Stimulated activated CD4-positive, alpha-beta T cell treated with anti-CD3 and anti-CD28 coated beads, Interleukin-2, amount 100 ng/mL, for 48 hours (primary cell): ENCODE measurements at regions not wholly inside any gene's neighbourhood (a gene's known extent, or its start where the extent isn't known, plus 50 kb on each side); places are given as distances from the start of the nearest gene placed in this dataset.

Experiments used
- DNase-seq, 2 donors: peaks; one replicate each; pipeline ENCODE4 v3.0.0-alpha.2; 2020

DNA sequence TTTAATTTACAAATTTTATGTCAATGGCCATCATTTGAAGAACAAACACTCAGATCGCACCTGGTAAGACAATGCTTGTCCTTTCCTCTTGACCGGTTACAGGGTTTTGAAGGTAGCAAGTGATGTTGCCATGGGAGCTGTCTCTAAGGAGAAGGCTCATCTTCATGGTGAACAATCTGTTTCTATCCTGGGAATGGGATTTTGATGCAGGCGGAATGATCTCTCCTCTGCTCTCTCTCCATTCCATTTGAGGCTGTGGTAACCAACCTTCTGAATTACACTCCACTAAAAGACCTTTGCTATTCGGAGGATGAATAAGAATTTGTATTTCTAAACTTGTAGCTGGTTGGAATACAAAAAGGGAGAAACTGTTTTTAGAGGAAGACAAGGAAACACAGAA is 57.9 kb upstream of the SLC5A9 start:
- DNase-seq, result no peak

DNA sequence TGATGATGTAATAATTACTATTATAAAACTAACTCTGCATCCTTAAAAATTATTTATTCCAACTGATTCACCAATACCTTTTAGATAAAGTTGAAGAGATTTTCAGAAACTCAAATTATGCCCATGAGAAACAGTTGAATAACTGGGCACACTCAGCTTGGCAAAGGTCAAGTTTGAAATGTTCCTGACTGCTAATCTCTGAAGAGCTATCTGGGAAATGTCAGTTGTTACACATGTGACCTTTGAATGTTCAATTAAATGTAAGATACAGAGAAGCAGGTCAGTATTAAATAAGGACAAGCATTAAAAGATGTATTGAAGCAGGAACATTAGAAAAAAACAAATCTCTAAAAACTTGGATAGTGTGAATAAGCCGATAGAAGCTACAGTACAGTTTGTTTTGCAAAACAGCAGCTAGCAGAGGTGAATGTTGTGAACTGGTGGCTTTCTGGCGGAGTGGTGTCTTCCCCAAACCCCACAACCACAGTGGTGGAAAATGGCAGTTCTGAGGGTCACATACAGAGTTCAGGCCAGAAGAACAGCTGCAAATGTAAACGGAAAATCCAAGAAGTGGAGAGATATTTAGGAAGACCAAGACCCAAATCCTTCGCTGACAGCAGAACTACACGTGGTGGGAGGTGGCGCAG is 61.9 kb upstream of the SLC5A9 start:
- no peak for DNase-seq

DNA sequence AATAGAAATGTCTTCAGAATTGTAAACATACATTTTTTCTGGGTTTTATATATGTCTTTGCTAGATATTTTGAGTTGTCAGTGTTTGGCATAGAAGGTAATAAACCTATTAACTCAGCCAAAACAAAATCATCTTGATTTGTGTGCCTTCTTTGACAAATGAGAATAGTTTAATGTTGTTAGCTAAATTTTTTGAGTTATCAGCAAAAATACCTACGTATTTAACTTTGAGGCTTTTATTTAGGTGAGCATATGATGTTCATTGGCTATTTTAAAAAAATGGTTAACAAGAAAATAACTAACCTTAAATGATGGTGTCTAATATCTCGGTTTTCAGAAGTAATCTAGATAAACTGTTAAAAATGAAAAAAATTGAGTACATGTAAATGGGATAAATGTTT is 83.2 kb upstream of the SLC5A9 start:
- DNase-seq, result no peak

DNA sequence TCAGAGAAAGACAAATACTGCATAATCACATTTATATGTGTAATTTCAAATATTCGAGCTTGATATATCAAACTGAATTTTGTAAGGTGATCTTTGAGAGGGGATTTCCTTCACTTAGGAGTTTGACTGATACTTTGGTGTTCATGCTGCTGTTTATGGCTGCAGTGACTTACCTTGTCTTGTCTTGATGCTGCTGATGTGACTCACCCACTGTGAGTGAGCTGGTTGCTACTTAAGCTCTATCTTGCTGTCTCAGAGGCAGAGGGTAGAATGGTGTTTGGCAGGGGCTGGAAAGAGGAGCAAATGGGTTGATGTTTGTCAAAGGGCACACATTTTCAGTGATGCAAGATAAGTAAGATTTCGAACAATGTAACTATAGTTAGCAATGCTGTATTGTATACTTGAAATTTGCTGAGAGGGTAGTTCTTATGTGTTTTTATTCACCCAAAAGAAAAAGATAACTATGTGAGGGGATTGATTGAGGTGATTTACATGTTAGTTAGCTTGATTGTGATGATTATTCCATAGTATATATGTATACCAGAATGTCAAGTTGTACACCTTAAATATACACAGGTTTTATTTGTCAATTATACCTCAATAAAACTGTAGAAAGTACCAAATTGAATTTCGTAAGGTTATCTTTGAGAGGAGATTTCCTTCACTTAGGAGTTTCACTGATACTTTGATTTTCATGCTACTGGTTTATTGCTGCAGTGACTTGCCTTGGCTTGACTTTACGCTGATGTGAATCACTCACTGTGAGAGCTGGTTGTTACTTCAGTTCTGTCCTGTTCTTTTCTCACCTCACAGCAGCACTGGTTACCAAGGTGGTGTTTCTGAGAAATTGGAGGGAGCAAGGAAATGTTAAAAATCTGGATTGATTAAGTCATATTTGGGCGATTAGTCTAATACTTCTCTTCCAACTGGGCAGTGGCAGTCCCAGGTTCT is 94.5 kb upstream of the SLC5A9 start:
- DNase-seq, result no peak

DNA sequence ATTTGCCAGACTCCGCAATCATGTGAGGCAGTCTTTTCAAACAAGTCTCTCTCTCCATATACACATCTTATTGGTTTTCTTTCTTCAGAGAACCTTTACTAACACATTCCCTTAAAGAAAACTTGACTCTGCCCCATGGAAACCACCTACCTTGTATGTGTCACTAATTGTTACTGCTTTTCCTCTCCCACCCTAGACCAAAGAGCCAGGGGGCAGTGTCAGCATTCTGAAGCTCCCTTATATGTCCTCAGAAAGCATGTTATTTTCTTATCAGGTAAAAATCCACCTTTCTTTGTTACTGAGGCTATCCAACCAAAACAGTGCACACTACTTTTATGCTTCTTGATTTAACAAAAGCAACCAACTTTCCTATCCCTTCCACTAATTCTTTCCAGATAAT is 98.9 kb upstream of the SLC5A9 start:
- no peak for DNase-seq

DNA sequence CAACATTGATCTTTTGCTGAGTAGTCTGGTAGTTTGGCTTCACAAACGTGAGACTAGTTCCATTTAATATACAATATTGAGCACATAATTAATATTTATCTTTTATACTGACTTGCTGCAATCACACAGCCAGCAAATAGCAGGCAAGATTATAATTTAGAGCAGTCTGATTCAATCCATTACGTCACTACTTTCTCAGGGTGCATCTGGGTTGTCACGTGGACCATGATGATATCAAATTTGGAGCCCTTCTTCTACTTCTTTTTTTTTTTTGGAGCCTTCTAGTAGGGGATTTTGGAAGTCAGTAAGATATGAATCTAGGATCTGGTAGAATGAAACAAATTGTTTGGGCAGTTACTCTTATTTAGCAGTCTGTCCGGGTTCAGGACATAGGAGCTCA is 100.6 kb upstream of the SLC5A9 start:
- no peak for DNase-seq

DNA sequence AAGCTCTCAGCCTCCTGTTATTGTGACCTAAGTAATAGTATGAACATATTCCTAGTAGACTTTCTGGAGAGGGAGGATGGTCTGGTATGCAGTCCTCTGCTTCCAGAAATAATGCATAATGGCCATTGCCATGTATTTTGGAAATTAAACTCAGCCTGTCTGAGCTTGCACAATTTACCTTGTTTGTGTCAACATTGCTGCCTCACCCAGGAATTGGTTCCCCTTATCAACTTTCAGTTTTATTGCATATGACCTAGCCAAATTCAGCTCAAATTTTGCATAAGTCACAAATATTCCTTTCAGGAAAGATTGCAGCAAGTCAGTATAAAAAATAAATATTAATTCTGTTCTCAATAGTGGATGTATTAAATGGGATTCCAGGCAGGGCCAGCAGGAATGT is 101.9 kb upstream of the SLC5A9 start:
- DNase-seq, result no peak

DNA sequence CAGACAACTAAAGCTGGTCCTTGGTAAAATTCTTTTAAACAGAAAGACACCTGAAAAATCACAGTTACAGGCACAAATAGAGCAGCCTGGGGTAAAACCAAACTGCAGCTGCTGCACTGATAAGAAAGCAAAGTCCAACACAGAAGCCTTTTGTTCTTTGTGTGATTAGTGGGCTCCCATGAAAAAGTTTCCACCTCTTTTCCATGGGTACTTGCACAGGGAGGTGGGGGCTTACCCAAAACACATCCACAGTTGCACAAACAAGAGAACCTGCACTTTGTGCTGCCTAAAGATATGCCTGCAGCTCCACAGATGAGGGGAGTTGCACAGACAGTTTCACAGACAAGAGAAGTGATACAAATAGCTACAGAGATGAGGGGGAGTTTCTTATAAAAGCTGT is 106.7 kb upstream of the SLC5A9 start:
- DNase-seq, result no peak

DNA sequence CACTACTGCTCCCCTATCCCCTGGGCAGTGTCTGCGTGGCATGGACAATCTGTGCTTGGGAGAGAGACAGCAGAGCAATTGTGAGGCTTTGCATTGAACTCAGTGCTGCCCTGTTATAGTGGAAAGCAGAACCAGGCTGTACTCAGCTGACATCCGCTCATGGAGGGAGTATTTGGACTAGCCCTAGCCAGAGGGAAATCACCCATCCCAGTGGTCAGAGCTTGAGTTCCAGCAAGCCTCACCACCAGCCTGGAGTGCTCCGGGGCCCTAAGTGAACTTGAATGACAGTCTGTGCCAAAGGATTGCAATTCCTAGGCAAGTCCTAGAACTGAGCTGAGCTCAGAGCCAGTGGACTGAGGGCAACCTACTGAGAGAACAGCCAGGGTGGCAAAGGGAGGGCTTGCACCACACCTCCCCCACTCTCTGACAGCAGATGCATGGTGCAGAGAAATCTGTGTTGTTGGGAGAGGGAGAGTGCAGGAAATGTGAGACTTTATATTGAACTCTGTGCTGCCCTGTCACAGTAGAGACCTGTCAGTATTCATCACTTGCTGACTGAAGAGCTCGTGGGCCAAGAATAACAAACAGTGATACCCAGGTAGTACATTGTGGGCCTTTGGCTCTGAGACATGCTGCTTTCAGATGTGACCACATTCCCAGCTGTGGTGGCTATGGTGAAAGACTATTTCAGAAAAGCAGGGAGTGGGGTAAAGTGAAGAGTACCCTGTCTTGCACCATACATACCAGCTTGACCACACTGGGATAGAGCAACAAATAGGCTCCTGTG is 107.7 kb upstream of the SLC5A9 start:
- no peak for DNase-seq

DNA sequence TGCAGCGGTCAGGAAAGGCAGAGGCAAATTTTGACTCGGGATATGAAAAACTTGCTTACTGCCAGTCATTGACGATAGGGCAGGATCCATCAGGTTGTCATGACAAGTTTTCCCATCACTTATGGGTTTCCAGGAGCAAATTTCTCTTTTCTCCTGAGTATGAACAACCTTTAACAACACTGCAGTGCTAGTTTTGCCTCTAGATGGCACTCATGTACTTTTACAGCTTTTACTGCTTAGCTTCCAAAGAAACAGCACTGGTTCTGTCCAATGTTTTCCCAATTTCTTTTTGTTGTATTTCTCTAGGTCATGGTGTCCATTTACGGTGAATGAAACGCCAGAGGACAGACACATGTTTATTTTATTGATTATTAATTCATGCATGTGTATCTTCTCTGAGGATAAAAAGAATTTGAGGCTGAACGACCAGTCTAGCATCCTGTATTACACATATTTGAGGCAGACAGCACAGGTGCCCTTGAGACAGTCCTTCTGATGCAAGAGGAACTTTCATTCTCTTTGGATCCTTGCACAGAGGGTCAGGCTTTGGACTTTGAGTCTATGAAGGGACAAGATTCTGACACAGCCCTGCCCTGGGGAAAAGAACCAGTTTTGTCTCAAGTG is 112.3 kb upstream of the TRABD2B start:
- DNase-seq, result peak in 1 of 2 donors; percentile 1

DNA sequence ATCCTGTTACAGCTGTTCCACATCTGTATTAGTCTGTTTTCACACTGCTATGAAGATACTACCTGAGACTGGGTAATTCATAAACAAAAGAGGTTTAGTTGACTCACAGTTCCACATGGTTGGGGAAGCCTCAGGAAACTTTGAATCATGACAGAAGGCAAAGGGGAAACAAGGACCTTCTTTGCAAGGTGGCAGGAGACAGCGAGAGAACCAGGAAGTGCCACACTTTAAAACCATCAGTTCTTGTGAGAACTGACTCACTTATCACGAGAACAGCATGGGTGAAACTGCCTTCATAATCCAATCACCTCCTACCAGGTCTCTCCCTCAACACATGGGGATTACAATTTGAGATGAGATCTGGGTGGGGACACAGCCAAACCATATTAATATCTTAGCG is 110.3 kb upstream of the TRABD2B start:
- DNase-seq, result no peak

DNA sequence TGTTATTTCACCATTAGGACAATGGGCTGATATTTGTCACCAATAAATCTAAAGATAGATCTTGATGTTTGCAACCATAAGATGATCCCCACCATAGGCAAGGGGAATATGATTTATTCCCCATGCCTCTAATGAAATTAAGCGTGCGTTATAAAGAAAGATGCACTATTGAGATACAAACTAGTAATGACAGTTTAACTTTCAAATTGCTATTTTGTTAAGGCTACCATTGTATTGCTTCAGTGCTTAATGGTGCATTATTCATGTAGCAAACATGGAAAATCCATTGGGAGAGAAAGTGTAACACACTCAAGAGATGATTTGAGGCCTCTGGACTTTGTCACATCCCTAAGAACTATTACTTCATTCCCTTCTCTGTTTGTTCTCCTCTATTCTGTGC is 108.9 kb upstream of the TRABD2B start:
- no peak for DNase-seq

DNA sequence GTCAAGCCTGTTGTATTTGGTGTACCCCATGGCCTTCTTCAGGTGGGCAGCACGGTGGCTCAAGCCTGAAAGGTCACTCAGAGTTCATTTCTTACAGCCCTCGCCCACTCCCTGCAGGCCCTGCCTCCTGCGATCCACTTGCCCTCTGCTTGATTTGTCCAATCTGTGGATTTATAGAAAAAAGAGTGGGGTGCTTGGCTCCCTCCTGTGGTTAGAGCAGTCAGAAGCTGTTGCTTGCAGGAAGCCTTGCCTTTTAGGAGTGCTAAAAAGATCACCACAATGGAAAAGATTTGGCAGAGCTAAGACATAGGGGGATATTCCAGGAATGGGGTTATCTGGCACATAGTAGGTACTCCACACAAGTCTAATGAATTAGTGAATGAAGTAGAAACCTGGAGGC is 108.0 kb upstream of the TRABD2B start:
- no peak for DNase-seq

DNA sequence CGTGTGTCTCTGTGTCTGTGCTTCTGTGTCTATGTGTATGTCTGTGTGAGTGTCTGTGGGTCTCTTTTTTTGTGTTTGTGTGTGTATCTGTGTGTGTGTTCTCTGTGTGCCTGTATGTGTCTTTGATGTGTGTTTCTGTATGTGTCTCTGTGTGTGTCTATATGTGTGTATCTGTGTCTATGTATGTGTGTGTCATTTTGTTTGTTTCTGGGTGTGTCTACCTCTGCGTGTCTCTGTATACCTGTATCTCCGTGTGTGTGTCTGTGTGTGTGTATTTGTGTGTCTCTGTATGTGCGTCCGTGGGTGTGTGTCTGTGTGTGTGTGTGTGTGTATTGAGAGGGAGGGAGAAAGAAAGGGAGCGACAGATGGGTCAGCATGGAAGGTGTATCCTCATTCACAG is 106.3 kb upstream of the TRABD2B start:
- DNase-seq, result no peak

DNA sequence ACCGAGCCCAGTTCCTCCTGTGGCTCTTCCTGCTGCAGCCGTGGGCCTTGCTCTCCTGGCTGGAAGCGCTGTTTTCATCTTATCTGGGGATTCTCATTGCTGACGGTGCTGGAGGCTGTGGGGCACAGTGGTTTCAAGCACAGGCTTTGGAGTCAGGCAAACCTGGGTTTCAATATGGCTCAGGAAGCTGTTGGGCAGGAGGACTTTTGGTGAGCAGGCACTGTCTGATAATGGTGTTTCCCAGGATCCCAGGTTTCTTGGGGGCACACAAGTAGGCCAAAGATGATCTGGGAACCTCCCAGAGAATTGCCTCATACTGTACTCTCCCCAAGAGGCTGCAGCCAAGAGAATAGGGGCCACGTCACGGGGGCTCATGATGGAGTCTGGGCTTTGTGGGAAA is 105.6 kb upstream of the TRABD2B start:
- no peak for DNase-seq

DNA sequence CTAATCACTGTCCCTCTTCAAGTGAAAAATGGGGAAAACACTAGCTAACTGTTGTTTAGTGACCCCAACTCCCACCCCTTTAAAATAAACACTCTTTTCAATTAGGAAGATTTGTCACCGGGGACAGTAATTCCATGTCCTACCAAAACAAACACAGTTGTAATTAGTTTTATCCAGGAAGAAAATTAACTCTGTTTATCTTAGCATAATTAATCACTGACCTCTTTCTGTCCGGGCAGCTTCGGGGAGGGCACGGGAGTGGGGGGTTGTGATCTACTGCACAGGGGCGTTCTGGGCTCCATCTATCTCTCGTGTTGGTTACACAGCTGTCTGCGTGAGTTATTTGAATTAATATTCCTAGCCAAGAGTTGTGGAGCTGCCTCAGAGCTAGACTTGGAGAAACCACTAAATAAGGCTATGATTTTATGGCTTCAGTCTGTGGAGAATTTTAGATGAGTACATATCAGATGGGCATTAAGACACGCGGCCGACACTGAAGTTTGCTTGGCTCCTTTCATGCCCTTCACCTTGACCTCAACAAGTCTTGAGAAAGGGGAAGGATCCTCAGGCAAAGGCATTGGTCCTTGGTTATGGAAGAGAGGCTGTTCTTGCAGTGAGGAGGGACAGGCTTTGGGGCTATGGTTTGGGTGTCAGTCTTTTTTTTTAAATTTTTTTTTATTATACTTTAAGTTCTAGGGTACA is 102.0 kb upstream of the TRABD2B start:
- no peak for DNase-seq

DNA sequence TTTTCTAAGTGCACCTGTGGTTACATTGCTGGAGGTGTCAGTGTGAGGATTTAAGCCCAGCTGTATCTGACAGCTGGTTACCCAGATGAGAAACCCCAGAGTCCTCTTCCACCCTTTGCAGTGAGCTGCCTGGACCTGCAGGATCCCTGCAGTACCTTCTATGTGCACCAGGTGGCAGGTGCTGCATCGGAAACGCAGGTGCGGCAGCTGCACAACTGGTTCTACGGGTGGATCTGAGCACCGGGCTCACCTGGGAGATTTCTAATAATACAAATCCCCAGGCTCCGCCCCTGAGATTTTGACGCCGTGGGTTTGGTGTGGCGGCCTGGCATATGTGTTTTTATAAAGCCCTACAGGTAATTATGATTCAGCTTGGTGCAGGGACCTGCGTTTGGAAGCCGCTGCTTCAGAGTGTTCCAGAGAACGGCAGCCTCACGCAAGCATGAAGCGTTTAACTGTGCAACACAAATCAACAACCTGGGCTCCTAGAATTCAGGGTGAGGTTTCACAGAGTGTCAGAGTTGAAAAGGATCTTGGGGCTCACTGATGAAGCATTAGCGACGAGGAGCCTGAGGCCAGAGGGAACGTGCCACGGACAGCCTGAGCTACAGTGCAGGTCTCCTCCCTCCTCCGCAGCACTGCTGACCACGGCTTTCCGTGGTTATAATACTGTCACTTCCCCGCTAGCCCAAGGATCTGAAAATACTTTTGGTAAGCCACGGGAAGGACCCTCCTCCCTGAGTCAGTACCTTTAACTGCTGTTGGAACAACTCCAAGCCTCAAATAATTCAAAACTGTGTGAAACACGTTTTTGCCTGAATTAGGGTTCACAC is 96.7 kb upstream of the TRABD2B start:
- peak; percentile 65 to 73 for DNase-seq

DNA sequence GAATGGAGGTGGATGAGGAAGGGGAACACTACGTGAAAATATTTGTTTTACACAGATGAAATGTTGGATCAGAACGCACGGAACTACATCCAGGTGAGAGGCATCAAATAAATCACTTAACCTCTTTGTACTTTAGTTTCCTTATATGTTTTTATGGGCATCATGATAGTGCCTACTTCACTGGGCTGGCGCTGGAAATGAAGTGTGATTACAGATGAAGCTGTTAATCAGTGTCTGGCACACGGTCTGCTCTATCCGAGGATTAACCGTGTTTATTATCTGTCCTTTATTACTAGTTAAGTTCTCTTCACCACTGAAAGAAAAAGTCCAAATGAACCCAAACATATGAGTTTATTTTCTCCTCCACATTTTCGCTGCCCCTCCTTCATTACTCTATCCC is 96.0 kb upstream of the TRABD2B start:
- no peak for DNase-seq

DNA sequence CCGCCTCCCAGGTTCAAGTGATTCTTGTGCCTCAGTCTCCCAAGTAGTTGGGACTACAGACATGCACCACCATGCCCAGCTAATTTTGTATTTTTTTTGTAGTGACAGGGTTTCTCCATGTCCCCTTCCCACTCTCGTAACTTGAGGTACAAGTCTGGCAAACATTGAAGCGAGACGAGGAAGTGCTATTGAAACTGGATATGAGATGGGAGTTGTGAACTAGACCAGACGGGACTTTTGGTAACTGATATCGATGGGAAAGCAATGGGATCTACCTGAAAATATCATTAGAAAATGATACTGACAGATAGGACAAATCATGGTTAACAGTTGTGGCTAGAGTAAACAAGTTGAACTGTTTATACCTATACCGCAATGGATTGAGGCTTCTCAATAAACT is 95.2 kb upstream of the TRABD2B start:
- DNase-seq, result no peak

DNA sequence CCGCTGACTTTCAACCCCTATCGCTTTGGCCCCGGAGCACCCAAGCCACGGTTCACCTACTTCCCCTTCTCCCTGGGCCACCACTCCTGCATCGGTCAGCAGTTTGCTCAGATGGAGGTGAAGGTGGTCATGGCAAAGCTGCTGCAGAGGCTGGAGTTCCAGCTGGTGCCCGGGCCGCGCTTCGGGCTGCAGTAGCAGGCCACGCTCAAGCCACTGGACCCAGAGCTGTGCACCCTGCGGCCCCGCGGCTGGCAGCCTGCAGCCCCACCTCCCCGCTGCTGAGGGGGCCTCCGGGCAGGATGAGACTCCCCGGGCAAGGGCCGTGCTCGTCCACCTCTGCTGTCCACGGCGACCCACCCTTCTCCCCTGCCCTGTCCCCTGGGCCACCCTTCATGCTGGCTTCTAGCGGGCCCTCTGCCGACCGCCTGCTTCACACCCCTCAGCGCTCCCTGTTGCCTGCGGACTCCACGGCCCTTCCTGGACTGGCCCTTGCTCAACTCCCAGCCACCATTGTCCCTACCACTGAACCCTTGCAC is 92.2 kb upstream of the TRABD2B start:
- no peak for DNase-seq

DNA sequence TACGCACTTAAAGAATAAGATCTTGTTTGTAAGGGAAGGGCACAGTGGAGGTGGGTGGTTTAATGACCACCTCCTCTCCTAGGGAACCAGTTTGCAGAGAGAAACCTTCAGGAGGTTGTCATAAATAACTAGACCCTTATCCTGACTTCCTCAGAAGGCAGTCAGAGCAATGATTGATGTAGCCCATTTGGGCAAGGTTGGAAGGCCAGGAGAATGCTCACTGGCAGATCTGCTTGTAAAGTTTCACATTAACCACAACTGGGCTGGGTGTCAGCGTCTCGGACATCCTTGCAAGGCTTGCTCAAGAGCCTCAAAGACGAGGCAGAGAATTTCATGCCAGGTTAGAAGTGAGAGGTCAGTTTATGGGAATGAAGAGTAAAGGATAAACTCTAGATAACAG is 87.6 kb upstream of the TRABD2B start:
- DNase-seq, result no peak
